ENCODE measurements at regions not wholly inside any gene's neighbourhood (a gene's known extent, or its start where the extent isn't known, plus 50 kb on each side); places are given as distances from the start of the nearest gene placed in this dataset.

DNA sequence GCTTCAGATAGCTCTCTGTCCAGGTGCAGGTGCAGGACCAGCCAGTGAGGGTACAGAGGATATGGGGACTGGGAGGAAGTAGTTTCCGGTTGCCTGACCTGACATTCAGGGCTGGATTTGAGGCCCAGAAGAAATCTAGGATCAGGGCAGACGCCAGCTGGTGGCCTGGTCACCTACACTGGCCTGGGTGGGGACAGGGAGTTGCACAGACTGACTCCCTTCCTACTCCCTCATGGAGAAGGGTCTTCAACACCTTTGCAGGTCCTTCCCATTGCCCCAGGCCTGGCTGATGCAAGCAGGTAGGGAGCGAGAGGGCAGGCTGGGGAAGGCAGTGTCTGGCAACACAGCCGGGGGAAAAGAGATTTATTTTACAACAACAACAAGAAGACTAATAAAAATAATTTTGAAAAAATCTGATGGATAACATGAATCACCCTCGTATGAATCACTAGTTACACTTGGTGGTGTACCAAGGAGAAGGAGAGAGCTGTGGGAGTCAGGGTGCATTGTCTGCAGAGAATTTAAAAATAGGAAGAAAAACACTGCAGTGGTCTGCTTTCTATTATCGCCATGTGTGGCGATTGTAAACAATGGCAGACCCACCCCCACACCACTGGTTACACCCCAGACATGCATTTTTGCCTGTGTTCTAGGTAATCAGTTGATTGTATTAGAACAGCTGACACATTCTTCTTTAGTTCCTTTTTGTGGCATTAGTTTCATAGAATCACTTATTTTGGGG, 62.3 kb upstream of the SNX9 start:
- WGBS, 2 donors, result 82 to 85% methylated on average over 5 to 7 of the region's 7 CpGs
- peaks cover 32 to 51% (median 36%) of the 10 kb centered on the region in 4 donors for H3K4me1 ChIP-seq
- peak overlapping the region in 1 of 4 donors; percentile 66 for H3K27ac ChIP-seq

DNA sequence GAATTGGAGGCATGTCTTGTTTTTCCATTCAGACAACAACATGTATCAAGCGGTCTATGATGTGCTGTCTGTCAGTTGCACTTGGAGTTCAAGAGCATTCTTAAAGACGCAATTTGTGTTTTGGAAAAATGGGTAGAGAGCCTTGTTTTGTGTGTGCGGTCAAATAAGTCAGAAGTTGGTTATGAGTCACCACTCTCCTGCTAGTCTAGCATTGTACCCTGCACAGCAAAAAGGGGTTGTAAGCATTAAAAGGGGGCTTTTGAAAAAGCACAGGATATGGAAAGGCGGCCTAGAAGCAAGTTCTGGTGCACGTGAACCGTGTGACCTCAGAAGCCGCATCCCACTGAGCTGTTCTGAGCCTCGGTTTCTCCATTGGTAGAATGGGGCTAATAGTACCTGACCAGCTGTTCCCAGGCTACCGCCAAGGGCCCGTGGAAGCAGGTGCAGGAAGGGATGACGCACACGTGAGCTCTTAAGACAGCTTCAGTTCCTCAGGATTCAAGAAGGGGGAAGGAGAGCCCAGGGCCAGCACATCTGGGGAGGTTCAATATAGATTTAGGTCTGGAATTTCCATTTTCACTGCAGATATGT, 61.6 kb upstream of the SNX9 start:
- no peak for DNase-seq
- Histone ChIP-seq H3K4me3 (no peak overlapping the region), H3K27me3 (no peaks in the 10 kb centered on the region), H3K36me3 (no peaks in the 10 kb centered on the region), H3K4me1 (peaks cover 31 to 50% (median 35%) of the 10 kb centered on the region in 4 donors), H3K27ac (peak overlapping the region in 1 of 4 donors; percentile 66), H3K9me3 (no peaks in the 10 kb centered on the region)
- TF ChIP-seq POLR2AphosphoS5 (IDR thresholded peaks at IDR 0.05) (no peak), EP300 (IDR thresholded peaks at IDR 0.05) (peak in 1 of 4 donors; percentile 5), POLR2A (IDR thresholded peaks at IDR 0.05) (no peak)
- TF ChIP-seq, protein P1, sequence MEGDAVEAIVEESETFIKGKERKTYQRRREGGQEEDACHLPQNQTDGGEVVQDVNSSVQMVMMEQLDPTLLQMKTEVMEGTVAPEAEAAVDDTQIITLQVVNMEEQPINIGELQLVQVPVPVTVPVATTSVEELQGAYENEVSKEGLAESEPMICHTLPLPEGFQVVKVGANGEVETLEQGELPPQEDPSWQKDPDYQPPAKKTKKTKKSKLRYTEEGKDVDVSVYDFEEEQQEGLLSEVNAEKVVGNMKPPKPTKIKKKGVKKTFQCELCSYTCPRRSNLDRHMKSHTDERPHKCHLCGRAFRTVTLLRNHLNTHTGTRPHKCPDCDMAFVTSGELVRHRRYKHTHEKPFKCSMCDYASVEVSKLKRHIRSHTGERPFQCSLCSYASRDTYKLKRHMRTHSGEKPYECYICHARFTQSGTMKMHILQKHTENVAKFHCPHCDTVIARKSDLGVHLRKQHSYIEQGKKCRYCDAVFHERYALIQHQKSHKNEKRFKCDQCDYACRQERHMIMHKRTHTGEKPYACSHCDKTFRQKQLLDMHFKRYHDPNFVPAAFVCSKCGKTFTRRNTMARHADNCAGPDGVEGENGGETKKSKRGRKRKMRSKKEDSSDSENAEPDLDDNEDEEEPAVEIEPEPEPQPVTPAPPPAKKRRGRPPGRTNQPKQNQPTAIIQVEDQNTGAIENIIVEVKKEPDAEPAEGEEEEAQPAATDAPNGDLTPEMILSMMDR (IDR thresholded peaks at IDR 0.05), result no peak
- peak in 1 of 2 donors; percentile 10 for ATAC-seq (ENCODE audit: low FRiP score in 2 of 2)
- WGBS, 2 donors, result 81 to 88% methylated on average over 12 of the region's 12 CpGs

More for the DNA sequence above, 62.3 kb upstream of the SNX9 start:
- no peaks in the 10 kb centered on the region for H3K36me3 ChIP-seq
- DNase-seq (no peak), ATAC-seq (ENCODE audit: low FRiP score in 2 of 2) (peak in 1 of 2 donors; percentile 44)
- H3K27me3 ChIP-seq, result no peaks in the 10 kb centered on the region
- no peak overlapping the region for H3K4me3 ChIP-seq
- TF ChIP-seq POLR2AphosphoS5 (IDR thresholded peaks at IDR 0.05), result no peak
- TF ChIP-seq, protein P1 (IDR thresholded peaks at IDR 0.05), result no peak
- TF ChIP-seq EP300 (IDR thresholded peaks at IDR 0.05), result no peak
- no peak for TF ChIP-seq POLR2A (IDR thresholded peaks at IDR 0.05)
- no peaks in the 10 kb centered on the region for H3K9me3 ChIP-seq

DNA sequence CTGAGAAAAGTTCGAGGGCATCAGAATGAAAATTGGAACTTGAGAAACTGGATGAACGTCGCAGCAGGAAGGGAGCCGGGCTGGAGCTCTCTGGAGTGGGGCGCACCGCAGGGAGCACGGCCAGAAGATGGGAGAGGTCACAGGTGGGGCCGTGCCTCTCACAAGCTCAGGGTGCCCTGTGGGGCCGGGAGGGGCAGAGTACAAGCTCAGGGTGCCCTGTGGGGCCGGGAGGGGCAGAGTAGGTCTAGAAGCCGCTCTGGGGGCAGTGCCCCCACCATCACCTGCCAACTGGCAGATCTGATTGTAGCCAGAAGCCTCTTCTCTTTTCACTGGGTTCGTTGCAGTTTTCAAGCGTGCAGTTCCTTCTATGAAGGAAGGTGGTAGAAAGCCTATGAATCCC, 61.1 kb upstream of the SNX9 start:
- Histone ChIP-seq H3K27ac (peak overlapping the region in 1 of 4 donors; percentile 62), H3K4me1 (peaks cover 26 to 45% (median 30%) of the 10 kb centered on the region in 4 donors), H3K9me3 (no peaks in the 10 kb centered on the region), H3K27me3 (no peaks in the 10 kb centered on the region), H3K36me3 (no peaks in the 10 kb centered on the region), H3K4me3 (no peak overlapping the region)
- 70 to 86% methylated on average over 13 of the region's 13 CpGs for WGBS, 2 donors
- ATAC-seq (ENCODE audit: low FRiP score in 2 of 2) (no peak), DNase-seq (peak in 1 of 2 donors; percentile 56)
- TF ChIP-seq POLR2A (IDR thresholded peaks at IDR 0.05), result no peak

DNA sequence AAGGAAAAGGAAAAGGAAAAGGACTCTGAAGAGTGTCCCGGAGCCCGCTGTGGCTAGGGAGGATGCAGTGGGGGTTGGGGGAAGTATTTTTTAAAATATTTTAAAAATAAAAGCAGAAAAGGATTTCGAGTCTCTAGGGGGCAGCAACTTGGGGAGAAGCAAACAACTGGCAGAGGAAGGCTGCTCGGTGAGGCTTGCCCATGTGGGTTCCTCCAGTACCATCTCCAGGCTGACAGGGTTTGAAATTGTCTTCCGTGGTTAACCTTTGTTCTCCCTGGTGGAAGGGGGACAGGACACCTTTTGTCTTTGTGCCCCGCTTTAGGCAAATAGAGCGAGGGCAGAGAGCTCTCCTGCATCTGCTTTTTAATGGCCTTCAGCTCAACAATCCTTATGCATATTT, 60.4 kb upstream of the SNX9 start:
- ATAC-seq (ENCODE audit: low FRiP score in 2 of 2), result no peak
- Histone ChIP-seq H3K9me3 (no peaks in the 10 kb centered on the region), H3K4me3 (no peak overlapping the region), H3K27me3 (no peaks in the 10 kb centered on the region), H3K4me1 (peaks cover 23 to 38% (median 25%) of the 10 kb centered on the region in 4 donors), H3K27ac (peak overlapping the region in 2 of 4 donors; percentile 44 to 58), H3K36me3 (no peaks in the 10 kb centered on the region)
- no peak for TF ChIP-seq POLR2AphosphoS5 (IDR thresholded peaks at IDR 0.05)
- TF ChIP-seq POLR2A (IDR thresholded peaks at IDR 0.05), result no peak
- TF ChIP-seq, protein P1 (IDR thresholded peaks at IDR 0.05), result no peak
- no peak for TF ChIP-seq EP300 (IDR thresholded peaks at IDR 0.05)
- WGBS, 2 donors, result 42 to 48% methylated on average over 7 of the region's 7 CpGs
- no peak for DNase-seq

DNA sequence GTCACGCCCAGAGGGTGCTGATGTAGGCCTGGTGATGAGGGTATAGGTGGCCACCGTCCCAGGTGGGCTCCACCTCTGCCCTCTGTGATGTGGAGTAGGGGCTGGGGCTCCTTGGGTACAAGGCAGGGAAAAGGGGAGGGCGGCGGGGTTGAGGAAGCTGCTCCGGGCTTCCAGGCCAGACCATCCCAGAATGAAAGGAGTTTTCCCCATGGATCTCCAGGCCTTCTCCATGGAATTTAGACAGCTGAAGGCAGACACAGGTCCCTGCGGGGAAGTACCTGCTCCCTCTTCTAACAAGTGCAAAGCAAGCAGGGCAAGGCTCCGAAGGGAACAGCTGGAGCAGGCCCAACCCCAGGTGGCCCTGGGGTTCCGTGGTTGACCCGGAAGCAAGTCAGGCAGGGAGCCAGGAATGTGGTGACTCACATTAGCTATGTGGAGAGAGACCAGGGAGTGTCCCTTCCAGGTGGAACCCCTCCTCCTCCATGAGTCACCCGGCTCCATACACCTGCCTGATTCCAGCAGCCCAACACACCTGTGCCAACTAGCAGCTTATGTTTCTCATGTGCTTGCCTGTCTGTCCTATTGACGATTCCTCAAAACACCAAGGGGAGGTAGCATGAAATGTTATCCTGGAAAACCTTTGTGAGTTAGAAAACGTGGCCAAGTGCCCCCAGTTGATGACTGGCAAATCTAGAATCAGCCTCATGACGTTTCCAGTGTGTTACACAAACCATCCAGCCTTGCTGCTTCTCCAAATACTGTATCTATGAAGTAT, 59.7 kb upstream of the SNX9 start:
- TF ChIP-seq EP300 (IDR thresholded peaks at IDR 0.05) (peak in 1 of 4 donors; percentile 83), POLR2AphosphoS5 (IDR thresholded peaks at IDR 0.05) (peak; percentile 28 to 79), POLR2A (IDR thresholded peaks at IDR 0.05) (no peak)
- TF ChIP-seq, protein P1 (IDR thresholded peaks at IDR 0.05), result no peak
- peak; percentile 52 to 97 for DNase-seq
- H3K27me3 ChIP-seq, result no peaks in the 10 kb centered on the region
- peak; percentile 25 to 91 for ATAC-seq (ENCODE audit: low FRiP score in 2 of 2)
- peak overlapping the region in 3 of 4 donors; percentile 44 to 58 (median 56) for H3K27ac ChIP-seq
- no peak overlapping the region for H3K4me3 ChIP-seq
- H3K36me3 ChIP-seq, result no peaks in the 10 kb centered on the region
- WGBS, 2 donors, result 56 to 74% methylated on average over 11 to 13 of the region's 13 CpGs
- H3K9me3 ChIP-seq, result no peaks in the 10 kb centered on the region
- H3K4me1 ChIP-seq, result peaks cover 23 to 38% (median 25%) of the 10 kb centered on the region in 4 donors

Data from upper lobe of left lung (tissue), 6 donors.